NCI-H510A treated with DMSO at 0.1 percent for 48 hours (cell line): ENCODE measurements at regions not wholly inside any gene's neighbourhood (a gene's known extent, or its start where the extent isn't known, plus 50 kb on each side); places are given as distances from the start of the nearest gene placed in this dataset.
"Not testable (repeated sequence)": the region's sequence is repeated elsewhere in the genome, so short reads cannot be mapped to it uniquely, and the experiment has no call there.

Experiments used
- DNase-seq: peaks from one replicate; lab custom pipeline; 2025; lab: John Stamatoyannopoulos, UW

DNA sequence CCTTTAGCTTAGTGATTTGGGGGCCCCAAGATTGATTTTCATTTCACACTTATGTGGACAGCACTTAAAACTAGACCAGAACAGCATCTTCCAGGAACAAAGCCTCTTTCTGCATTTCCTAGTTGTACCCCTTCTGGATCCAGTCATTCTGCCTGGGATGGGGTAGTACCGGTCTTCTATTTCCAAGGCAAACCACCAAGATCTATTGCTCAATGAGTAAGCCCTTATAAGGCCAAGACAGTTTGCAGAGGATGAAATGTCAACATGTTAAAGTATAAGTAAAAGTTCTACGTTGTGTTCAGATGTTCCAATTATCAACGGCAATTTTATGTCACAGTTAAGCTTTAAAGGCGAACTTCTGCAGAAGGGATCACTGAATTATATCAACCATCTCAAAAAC is 106.9 kb upstream of the ZNF746 start:
- DNase-seq: no peak

DNA sequence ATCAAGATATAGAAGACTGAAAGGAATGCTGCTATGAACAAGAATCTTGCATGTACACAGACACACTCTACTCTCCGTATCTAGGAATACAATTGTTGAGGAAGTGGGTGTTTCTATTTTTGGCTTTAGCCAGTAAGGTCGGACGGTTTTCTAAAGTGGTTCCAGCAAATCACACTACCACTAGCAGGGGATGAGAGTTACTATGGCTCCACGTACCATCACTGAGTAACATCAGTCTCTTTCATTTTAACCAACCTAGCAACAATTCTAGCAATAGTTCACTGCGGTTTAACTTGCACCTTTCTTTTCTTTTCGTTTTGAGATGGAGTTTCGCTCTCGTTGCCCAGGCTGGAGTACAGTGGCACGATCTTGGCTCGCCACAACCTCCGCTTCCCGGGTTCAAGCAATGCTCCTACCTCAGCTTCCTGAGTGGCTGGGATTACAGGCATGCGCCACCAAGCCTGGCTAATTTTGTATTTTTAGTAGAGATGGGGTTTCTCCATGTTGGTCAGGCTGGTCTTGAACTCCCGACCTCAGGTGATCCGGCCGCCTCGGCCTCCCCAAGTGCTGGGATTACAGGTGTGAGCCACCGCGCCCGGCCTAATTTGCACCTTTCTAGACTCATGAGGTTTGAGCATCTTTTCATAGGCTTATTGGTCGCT is 103.2 kb upstream of the ZNF746 start:
- not testable (repeated sequence) for DNase-seq

DNA sequence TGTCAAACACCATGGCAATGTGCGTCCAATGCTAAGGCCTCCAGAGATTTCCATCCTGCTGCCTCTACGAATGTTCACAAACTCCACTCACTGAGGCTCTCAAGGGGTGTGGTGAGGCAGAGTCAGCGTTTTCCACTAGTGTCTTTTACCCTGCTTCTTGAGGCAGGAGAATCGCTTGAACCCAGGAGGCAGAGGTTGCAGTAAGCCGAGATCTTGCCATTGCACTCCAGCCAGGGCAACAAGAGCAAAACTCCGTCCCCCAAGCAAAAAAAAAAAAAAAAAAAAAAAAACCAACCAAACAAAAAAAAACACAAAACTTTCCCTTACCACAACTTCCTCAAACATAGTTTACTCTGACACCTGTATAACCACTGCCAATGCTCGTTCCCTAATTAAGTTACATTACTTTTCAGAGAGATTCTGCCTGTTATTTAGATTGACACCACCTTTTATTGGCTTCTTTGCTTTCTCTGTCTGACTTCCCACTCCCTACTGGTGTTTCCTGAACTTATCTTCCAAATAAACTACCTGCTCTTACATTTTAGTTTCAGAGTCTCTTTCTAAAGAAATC is 102.1 kb upstream of the ZNF746 start:
- DNase-seq: no peak

DNA sequence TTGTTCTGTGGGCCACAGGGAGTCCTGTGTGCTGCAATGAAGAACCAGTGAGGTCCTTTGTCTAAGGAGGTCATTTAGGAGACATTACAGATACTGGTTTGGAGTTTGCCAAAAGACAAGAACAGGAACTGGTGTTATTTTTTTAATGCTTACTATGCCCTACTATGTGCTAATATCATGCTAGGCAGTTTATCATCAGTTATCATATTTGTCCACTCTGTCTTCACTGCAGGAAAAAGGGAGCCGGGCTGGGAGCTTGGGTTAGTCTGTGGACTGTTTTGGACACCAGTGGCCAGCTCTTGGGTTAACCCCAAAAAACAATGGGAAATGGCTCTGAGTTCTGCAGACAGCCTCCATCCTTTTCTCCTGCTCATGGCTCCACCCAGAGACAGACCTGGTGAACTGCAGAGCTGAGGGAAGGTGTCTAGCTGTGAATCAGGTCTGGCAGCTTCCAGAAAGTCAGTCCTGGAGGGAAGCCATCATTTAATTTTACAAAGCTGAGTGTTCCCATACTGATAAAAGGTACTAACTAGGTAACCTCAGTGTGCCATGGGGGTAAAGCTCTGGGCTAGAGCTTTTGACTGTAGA is 101.2 kb upstream of the ZNF746 start:
- no peak for DNase-seq

DNA sequence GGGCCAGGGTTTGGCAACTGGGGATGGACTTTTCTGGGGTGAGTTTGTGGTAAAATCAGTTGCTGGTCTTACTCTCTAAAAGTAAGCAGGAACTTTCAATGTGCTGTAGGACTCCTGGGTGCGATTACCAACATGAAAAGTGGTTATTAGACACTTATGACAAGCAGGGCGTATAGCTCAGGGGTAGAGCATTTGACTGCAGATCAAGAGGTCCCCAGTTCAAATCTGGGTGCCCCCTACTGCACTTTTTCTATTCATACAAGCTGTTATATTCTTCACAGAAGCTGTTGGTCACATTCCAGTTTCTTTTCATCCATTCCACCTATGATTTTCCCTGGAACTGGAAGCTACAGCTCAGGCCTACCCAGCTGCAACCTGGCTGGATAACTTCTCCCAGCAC is 100.2 kb upstream of the ZNF746 start:
- DNase-seq: not testable (repeated sequence)

DNA sequence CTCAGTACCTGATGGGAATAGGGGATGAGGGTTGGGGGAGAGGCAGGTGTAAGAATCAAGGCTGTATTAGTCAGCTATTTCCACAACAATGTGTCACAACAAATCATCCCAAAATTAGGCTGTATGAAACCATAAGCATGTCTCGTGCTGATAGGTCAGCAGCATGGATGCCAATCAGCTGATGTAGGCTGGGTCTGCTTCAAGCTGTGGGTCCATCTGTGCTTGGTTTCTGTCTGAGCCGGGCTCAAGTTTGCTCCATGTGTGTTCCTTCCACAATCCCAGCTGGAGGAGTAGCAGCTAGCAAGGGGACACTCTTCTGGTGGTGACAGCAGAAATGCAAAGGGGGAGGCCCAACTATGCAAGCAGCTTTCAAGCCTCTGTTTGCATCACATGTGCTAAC is 97.9 kb upstream of the ZNF746 start:
- no peak for DNase-seq

DNA sequence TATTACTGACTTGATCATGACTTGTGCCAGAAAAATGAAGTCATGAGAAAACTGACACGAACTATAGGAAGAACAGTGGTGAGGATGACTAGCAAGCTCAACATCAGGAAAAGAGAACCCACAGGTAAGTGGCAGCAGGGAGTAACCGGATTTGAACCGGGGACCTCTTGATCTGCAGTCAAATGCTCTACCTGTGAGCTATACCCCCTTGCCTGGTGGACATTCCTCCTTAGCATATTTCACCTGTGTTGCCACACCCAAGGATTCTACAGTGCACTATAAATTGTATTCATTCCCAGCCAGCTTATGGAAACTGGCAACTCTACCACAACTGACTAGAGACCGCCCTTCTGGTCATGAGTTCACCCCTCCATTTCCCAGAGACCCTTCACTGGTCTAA is 97.5 kb upstream of the ZNF746 start:
- no peak for DNase-seq

DNA sequence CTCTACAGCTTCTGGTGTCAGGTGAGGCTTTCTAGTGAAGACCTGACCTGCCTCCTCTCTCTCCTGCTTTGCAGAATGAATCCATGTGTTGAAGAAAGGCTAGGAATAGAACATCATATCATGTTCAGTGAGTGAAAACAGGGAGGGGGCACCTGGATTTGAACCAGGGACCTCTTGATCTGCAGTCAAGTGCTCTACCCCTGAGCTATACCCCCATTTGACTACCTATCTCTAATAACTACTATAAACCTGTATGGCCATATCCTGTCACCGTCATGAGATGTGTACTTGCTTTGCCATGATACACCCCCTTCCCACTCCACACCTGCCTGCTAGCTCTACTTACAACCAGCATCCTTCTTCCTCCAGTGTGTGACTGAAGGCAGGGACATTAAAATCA is 91.3 kb upstream of the ZNF746 start:
- DNase-seq: no peak

DNA sequence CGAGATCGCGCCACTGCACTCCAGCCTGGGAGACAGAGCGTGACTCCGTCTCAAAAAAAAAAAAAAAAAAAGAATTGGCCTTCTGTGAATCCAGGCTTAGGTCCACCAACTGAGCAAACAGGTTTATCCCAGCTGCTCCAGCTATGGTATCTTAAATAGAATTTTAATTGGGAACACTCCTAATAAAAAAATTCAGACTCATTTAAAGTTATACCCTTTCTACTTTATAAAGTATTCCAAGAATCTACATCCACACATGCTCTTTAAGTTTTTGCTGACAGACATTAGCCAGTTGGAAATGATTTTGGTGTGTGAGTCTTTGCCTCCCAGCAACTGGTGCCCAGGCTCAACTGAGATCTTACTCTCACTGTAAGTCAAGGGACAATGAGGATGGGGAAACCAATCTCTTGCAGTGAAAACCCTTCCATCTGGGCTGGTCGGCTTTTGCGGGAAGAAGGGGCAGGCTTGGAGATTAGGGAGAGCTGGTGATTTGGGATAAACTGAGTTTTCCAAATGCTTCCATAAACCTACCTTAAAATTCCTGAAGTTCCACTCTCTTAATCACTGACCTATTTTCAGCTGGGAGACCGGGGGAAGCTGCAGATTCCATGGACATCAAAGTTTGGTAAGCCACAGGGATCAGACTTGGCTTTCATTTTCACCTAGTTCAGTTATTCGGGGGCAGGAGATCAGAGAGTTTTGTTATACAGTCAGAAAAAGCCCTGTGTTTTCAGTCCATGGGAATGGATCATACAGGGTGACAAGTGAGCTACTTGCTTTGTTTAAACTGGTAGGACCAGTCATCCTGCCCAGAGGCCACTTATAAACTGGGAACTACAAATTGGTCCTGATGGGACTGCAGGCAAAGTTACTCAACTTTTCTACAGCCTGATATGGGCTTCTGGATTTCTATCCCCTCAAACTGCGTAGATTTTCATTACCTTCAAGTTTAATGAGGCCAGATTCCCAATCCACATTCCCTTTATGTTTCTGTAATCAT is 89.3 kb upstream of the ZNF746 start:
- no peak for DNase-seq

DNA sequence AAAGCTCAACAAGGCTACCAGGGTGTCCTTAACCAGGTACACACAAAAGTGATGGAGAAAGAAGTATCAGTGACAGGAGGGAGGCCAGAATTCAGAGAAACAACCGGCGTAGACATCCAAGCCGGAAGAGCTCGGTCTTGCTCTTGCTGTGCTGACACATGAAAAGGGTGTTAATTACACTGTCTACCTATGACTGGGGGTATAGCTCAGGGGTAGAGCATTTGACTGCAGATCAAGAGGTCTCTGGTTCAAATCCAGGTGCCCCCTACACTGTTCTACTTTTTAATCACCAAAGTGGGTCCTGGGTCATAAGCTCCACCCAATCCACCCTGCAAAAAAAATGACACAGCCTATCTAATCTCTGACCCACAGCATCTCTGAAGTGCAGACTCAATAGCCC is 86.9 kb upstream of the ZNF746 start:
- DNase-seq: no peak

DNA sequence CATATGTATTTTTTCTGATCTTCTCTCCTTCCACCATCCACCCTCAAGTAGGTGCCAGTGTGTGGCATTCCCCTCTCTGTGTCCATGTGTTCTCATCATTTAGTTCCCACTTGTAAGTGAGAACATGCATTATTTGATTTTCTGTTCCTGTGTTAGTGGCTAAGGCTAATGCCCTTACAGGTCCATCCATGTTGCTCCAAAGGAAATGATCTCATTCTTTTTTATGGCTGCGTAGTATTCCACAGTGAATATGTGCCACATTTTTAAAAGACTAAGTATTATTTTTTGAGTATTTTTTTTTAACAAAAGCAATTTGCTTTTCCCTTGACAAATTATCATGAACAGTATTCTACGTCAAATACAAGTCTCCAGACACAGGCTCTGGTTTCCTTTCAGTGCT is 86.4 kb upstream of the ZNF746 start:
- DNase-seq: no peak

DNA sequence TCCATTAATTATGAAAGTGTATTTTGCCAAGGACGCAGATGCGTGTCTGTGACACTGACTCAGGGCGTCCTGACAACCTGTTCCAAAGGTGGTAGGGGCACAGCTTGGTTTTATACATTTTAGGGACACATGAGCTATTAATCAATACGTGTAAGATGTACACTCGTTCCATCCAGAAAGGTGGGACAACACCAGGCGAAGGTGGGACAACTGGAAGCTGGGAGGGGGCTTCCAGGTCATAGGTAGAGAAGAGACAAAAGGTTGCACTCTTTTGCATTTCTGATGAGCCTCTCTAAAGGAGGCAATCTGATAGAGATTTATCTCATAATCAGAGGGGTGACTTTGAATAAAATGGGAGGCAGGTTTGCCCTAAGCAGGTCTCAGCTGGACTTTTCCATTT is 82.7 kb upstream of the ZNF746 start:
- DNase-seq: no peak

DNA sequence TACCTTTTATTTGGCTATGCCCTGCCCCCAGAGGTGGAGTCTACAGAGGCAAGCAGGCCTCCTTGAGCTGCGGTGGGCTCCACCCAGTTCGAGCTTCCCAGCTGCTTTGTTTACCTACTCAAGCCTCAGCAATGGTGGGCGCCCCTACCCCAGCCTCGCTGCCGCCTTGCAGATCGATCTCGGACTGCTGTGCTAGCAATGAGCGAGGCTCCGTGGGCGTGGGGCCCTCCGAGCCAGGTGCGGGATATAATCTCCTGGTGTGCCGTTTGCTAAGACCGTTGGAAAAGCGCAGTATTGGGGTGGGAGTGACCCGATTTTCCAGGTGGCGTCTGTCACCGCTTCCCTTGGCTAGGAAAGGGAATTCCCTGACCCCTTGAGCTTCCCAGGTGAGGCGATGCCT is 81.8 kb upstream of the ZNF746 start:
- not testable (repeated sequence) for DNase-seq

DNA sequence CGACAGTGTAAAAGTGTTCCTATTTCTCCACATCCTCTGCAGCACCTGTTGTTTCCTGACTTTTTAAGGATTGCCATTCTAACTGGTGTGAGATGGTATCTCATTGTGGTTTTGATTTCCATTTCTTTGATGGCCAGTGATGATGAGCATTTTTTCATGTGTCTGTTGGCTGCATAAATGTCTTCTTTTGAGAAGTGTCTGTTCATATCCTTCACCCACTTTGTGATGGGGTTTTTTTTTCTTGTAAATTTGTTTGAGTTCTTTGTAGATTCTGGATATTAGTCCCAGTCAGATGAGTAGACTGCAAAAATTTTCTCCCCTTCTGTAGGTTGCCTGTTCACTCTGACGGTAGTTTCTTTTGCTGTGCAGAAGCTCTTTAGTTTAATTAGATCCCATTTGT is 76.8 kb upstream of the ZNF746 start:
- DNase-seq: not testable (repeated sequence)

DNA sequence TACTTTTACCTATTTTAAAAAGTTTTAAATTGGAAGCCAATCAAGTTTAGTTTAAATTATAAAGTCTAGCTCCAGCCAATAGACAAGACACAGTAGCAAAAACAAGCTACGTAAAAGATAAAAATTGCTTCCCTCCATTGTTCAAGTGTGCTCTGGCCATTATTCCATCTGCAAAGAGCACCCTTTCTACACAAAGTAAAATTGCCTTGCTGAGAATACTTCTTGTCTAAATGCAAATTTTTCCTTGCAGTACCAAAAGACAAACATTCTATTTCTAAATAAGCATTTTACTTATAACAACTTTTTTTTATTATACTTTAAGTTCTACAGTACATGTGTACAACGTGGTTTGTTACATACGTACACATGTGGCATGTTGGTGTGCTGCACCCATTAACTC is 75.9 kb upstream of the ZNF746 start:
- no peak for DNase-seq

DNA sequence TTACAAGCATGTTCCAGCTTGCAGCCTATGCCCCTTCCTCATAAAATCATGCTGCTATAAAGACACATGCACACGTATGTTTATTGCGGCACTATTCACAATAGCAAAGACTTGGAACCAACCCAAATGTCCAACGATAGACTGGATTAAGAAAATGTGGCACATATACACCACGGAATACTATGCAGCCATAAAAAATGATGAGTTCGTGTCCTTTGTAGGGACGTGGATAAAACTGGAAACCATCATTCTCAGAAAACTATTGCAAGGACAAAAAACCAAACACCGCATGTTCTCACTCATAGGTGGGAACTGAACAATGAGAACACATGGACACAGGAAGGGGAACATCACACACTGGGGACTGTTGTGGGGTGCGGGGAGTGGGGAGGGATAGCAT is 75.3 kb upstream of the ZNF746 start:
- DNase-seq: not testable (repeated sequence)

DNA sequence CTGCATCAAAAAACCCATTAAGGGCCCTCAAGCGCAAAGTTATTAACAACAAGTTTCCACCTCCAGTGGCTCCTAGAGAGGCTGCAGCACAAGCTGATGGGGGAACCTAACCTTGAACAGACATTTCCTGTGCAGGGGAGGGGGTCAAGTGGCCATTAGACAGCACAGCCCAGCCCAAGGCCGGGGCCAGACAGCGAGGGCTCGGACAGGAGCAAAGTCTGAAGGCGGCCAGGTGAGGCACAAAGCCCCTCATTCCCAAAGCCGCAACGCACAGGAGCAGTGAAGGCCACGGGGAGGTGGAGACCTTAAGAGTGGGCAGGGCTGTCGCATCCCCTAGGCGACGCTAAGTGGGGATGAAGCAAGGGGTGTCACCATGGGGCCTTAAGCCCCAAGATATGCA is 73.2 kb upstream of the ZNF746 start:
- DNase-seq: no peak

DNA sequence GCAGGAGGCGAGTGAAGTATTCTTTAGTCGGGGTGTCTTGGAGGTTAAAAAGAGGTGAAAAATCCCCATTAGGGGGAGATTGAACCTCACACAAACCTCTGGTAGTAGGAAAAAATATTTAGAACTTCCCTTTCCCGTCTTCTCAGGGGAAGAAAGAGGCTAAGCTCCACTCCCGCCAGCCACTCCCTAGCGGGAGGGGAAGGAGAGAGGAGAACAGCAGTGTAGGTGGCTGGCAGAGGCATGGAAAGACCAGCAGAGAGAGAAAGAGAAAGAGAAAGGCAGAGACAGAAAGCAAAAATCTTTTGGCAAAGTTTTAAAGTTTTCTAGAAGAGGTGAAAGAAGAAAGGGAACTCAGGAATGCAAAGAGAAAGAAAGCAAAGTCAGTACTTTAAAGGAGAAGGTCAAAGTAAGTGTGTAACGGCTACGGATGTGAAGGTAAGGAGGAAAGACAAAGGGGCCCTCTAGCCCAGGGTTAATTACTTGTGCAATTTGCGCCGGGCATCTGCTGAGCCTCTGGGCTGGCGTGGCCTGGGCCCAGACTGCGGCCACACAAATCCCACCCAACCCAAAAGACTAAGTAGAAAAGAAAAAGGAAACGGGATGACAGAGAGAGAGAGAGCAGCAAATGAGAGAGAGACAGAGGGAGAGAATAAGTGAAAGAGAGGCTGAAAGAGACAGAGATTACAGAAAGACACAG is 72.3 kb upstream of the ZNF746 start:
- no peak for DNase-seq

DNA sequence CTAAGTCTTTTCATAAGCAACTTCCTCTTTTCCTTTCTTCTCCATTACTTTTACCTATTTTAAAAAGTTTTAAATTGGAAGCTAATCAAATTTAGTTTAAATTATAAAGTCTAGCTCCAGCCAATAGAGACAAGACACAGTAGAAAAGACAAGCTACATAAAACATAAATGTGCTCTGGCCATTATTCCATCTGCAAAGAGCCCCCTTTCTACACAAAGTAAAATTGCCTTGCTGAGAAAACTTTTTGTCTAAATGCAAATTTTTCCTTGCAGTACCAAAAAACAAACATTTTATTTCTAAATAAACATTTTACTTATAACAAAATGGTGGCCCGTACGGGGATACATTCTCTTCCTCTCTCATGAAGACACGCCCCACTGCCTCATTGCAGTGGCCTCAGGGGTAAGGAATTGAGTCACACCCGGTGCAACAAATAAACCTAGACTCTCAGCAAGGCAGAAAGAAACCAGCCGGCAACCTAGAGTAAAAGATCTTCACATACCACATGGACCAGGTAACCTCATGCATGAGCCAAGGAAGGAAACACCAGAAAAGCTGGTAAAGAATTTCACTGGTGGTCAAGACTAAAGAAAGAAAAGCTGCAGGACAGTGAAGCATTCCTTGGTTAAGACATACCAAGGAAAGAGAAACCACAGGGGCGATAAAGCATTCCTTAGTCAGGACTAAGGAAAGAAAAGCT is 71.6 kb upstream of the ZNF746 start:
- DNase-seq: no peak

DNA sequence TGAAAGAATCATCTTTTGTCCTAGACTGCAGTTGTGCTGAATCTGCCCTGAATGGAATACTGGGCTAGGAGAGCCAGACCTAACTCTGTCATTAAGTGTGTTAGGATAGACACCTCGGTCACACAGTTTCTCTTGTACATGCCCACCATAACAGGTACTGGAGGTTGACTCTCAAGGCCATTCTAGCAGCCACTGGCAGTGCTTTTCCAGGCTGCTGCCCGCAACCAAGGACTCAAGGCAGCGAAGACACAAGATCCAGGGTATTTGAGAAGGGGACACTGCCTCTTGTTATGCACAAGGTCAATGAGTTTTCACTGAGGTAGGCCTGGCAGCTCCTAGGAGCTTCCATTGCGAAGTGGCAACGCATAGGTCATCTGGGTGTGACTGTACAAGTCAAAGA is 70.6 kb upstream of the ZNF746 start:
- DNase-seq: no peak

DNA sequence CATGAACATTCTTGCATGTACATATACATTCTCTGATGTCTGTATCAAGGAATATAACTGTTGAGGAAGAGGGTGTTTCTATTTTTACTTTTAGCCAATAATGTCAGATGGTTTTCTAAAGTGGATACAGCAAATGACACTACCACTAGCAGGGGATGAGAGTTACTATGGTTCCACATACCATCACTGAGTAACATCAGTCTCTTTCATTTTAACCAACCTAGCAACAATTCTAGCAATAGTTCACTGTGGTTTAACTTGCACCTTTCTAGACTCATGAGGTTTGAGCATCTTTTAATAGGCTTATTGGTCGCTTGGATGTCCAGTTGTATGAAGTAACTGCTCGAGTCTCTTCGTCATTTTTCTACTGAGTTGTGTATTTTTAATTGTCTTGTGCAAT is 68.5 kb upstream of the ZNF746 start:
- no peak for DNase-seq

DNA sequence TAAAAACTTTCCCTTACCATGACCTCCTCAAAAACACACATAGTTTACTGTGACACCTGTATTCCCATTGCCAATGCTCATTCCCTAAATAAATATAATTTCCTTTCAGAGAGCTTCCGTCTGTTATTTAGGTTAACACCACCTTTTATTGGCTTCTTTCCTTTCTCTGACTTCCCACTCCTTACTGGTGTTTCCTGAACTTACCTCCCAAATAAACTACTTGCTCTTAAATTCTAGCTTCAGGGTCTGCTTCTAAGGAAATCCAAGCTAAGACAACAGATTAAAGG is 67.4 kb upstream of the ZNF746 start:
- no peak for DNase-seq
